Fibroblast of skin of right biceps (primary cell): ENCODE measurements at regions not wholly inside any gene's neighbourhood (a gene's known extent, or its start where the extent isn't known, plus 50 kb on each side); places are given as distances from the start of the nearest gene placed in this dataset.

Experiments used
- DNase-seq: peaks from one replicate; pipeline ENCODE4 v3.0.0-alpha.2; 2013

DNA sequence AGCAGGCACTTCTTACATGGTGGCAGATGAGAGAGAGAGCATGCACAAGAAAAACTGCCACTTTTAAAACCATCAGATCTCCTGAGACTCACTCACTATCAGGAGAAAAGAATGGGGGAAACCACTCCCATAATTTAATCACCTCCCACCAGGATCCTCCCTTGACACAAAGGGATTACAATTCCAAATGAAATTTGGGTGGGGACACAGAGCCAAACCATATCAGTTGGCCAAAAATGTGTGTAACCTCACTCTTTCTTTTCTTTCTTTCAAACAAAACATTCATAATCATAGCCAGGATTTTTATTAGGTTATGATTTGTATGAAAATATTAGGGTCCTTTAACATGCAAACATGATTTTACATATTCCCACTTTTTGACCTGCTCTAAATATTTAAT, 222.1 kb downstream of the PCDH18 start:
- DNase-seq = peak; percentile 70

DNA sequence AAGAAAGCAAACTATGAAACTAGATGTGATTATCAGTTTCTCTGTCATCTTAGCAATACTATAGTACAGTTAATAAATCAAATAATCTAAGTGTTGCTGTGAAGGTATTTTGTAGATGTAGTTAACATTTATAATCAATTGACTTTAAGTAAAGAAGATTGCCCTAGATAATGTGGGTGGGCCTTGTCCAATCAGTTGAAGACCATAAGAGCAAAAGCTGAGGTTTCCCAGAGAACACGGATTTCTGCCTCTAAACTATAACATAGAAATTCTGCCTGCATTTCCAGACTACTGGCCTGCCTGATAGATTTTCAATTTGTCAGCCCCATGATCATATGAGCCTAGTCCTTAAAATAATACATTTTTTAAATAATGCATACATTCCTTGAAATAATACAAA, 222.9 kb downstream of the PCDH18 start:
- DNase-seq = no peak

- DNase-seq = peak; percentile 77
These were observed 224.5 kb downstream of the PCDH18 start for GRCh38 chr4:137307806-137308205.

- peak; percentile 63 for DNase-seq
These were observed 231.5 kb downstream of the PCDH18 start for GRCh38 chr4:137300776-137301175.

- DNase-seq = no peak
These were observed 233.0 kb downstream of the PCDH18 start for GRCh38 chr4:137299281-137299680.

GRCh38 chr4:137293281-137293680, 239.0 kb downstream of the PCDH18 start:
- no peak for DNase-seq

DNA sequence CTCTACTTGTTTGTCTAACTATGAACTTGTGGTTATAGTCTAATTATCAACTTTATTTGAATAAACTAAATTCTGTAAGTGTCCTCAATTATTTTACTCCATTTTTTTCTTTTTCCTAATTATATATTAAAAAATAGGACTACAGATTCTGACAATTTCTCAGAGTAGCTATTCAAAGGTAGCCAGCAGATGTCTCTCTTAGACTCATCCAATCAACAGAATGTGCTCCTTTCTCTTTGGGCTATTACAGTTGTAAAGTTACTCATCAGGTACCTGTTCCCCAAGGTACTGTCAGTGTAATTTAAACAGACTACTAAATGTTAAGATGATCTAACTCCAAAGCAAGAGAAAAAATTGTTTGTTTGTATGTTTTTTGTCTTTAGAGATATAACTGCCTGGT, 248.6 kb downstream of the PCDH18 start:
- DNase-seq = peak; percentile 32

- DNase-seq = peak; percentile 10
These were observed 253.9 kb downstream of the PCDH18 start for GRCh38 chr4:137278431-137278830.

DNA sequence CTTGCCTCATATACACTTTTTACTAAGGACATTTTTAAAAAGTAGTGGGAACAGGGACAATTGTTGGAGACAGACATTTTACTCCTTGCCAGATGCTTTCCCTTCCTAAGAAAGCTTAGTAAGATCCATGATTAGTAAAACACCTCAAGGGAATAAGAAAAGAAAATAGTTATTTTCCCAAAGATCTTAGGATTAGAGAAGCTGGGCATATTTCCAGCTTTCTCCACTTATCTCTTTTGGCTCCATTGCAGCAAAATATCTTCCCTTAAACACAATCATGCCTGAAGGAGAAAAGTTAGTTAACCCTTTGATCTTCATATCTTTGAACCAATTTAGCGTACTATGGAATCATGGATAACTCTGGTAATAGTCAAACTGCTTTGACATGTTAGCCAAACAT, 257.9 kb downstream of the PCDH18 start:
- peak; percentile 66 for DNase-seq

- peak; percentile 82 for DNase-seq
These were observed 265.3 kb downstream of the PCDH18 start for GRCh38 chr4:137267024-137267423.

- peak; percentile 52 for DNase-seq
These were observed 265.8 kb downstream of the PCDH18 start for GRCh38 chr4:137266511-137266910.

DNA sequence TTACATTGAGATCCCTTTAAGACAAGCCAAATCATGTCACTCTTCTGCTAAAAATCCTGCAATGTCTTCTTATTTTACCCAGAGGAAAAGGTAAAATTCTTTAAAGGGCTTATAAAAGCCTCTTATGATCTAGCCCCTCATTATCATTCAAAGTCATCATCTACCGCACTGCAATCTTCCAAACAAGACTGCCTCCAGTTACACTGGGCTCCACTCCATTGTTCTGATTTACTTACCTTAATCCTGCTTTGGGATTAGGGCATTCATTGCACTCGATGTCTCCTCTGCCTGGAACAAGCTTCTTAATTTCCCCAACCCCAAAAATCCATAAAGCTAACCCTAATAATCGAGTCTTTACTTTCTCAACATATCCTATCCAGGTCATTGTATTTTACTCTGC, 269.1 kb downstream of the PCDH18 start:
- DNase-seq = no peak

DNA sequence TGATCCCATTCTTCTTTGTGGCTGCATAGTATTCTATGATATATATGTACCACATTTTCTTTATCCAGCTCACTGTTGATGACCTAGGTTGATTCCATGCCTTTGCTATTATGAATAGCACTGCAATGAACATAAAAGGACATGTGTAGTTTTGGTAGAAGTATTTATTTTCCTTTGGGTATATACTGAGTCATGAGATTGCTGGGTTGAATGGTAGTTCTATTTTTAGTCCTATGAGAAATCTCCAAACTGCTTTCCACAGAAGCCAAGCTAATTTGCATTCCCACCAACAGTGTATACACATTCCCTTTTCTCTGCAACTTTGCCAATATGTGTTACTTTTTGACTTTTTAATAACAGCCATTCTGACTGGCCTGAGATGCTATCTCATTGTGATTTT, 278.3 kb downstream of the PCDH18 start:
- peak; percentile 84 for DNase-seq

DNA sequence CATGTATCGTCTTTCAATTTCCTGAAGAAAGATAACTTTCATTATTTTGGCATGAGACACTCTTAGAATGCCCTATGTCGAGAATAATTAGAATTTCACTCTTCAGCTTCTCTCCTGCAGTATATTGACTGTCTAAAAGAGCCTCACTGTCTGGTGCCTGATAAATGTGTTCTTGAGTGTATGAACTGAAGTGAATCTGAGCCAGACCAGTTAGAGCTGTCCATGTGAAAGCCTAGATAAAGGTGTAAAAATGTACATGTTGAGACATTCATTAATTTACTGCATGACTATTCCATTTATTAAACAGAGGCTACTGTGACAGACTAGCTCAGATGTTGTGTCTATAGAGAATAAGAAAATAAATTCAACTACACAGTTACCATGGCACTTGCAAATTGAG, 283.2 kb downstream of the PCDH18 start:
- no peak for DNase-seq

- no peak for DNase-seq
These were observed 293.7 kb downstream of the PCDH18 start for GRCh38 chr4:137238456-137239162.

DNA sequence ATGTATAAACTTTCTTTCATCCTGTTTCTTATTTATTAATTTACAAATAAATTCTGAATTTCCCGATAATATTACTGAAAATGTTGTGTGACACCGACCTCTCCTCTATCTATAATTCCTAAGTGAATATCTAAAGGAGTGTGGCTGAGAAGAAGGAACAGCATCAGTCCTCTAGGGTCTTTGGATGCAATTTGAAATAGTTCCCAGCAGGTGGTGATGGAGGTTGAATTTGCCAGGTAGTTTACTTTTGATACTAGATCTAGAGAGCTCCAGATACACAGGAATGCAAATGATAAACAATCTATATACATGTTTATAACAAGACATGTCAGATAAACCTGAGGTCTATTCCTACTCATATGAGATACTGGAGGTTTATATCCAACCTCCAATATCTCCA, 305.4 kb downstream of the PCDH18 start:
- DNase-seq = peak; percentile 30

DNA sequence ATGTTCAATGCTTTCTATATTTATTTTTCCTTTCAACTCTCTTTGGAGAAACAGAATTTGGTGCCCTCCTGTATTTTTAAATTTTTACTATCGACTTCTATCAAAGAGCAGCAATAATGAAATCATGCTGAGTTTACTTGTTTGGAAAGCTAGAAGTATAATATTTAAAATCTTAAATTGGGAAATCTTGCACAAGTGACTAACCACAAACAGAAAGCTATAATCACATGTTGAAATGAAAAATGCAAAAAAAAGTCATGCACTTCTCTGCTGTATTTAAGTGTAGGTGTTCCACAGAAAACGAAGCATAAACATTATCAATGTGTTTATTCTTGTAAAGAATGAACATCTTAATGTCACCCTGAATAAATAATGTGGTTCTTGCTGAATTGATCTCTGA, 306.1 kb downstream of the PCDH18 start:
- DNase-seq = no peak

DNA sequence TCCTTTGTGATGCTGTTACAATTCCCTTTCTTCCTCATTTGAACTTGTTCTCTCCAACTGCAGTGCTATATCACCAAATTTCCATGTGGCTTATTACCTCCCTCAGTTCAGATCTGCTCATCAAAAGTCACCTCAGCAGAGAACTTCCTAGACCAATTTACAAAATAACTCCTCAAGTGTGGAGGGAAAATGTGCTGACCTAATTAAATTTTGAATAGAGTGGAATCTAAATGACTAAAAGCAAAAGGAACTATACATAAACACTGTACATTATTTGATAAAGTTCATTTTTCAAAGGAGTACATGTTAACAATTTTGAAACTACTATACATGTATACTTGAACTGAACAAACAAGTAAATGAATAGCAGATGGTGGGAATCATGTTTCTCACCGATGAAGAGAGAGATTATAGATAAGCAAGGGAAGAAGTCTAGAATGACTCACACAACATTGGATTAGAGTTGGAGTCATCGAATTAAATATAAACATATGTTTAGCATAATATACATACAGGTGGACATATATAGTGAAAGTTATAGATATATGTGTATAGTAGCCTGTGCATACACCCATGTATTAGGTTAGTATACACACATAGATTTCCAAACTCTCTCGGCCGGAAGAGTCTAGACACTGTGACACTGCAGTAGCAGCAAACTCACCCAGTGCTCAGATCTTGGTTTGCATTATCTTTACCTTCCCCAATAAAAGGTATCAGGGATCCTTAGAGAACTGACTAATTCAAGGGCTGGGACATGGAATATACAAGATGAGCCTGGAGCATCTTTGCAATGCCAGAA, 318.7 kb downstream of the PCDH18 start:
- DNase-seq = peak; percentile 84

- no peak for DNase-seq
These were observed 319.7 kb downstream of the PCDH18 start for GRCh38 chr4:137212601-137213000.

- no peak for DNase-seq
These were observed 323.1 kb downstream of the PCDH18 start for GRCh38 chr4:137209240-137209639.

- DNase-seq = no peak
These were observed 325.5 kb downstream of the PCDH18 start for GRCh38 chr4:137206781-137207180.

DNA sequence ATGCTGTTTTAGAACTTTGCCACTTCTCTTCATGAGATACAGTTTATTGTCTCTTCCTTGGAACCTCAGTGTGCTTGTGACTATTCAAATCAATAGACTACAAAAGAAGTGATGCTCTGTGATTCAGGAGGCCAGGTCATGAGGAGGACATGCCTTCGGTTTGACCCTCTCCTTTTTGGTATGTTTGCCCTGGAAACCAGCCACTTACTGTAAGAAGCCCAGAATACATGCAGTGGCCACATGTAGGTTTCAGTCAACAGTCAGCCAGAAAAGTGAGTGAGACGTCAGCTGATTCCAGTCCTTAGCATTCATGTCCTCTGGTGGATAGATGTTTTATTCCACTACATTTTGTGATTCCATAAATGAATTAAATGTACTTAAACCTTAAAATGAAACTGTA, 328.7 kb downstream of the PCDH18 start:
- peak; percentile 73 for DNase-seq

GRCh38 chr4:137200322-137200721, 332.0 kb downstream of the PCDH18 start:
- DNase-seq = no peak

- DNase-seq = no peak
These were observed 333.5 kb downstream of the PCDH18 start for GRCh38 chr4:137198791-137199190.

- no peak for DNase-seq
These were observed 337.6 kb downstream of the PCDH18 start for GRCh38 chr4:137194670-137195069.
